ENCODE measurements at regions not wholly inside any gene's neighbourhood (a gene's known extent, or its start where the extent isn't known, plus 50 kb on each side); places are given as distances from the start of the nearest gene placed in this dataset.

- Histone ChIP-seq H2BK12ac (ENCODE audit: low read length) (no peak overlapping the region), H3K27me3 (ENCODE audit: control insufficient read depth in 3 of 3, insufficient read depth in 3 of 3, low read depth in 1 of 3, low read length in 3 of 3) (peaks cover 0 to 6% (median 0%) of the 10 kb centered on the region in 3 experiments), H3K18ac (ENCODE audit: low read length) (no peak overlapping the region), H2BK5ac (ENCODE audit: low read length) (no peak overlapping the region), H3K4ac (ENCODE audit: low read length) (no peak overlapping the region), H3K36me3 (replicated peaks in 1 of 2; ENCODE audit: control insufficient read depth in 2 of 2, insufficient read depth in 2 of 2, low read length in 2 of 2) (no peaks in the 10 kb centered on the region), H3K79me1 (ENCODE audit: low read depth, low read length) (no peaks in the 10 kb centered on the region), H2AFZ (ENCODE audit: low read length) (no peak overlapping the region), H3K23ac (ENCODE audit: low read depth, low read length, poor library complexity) (no peak overlapping the region), H4K91ac (ENCODE audit: low read depth, low read length, poor library complexity) (no peak overlapping the region), H3K9me3 (replicated peaks in 1 of 2; ENCODE audit: control insufficient read depth in 2 of 2, insufficient read depth in 1 of 2, low read depth in 1 of 2, low read length in 2 of 2) (no peaks in the 10 kb centered on the region), H2BK15ac (ENCODE audit: low read length) (no peak overlapping the region), H3K14ac (ENCODE audit: low read length) (no peak overlapping the region), H3K9ac (ENCODE audit: low read depth, low read length, poor library complexity) (no peak overlapping the region), H4K8ac (ENCODE audit: low read depth, low read length) (no peak overlapping the region), H3K4me1 (ENCODE audit: control insufficient read depth in 2 of 2, insufficient read depth in 1 of 2, low read depth in 1 of 2, low read length in 2 of 2) (no peaks in the 10 kb centered on the region), H3K27ac (replicated peaks; ENCODE audit: low read length) (no peak overlapping the region), H2BK120ac (ENCODE audit: low read depth, low read length) (no peak overlapping the region), H2AK5ac (ENCODE audit: low read depth, low read length) (no peak overlapping the region), H3K4me2 (ENCODE audit: insufficient read depth, low read length, poor library complexity, severe bottlenecking) (no peak overlapping the region), H3K4me3 (ENCODE audit: low read length in 2 of 2) (no peak overlapping the region)
- DNase-seq (ENCODE audit: low spot score) = no peak
- no CpG with 5 or more reads among the region's 6 CpGs for WGBS, 2 donors (ENCODE audit: extremely low coverage in 2 of 2, insufficient read length in 2 of 2, insufficient replicate concordance in 1 of 2)
These were observed 103.4 kb downstream of the IRF8 start for GRCh38 chr16:86002178-86002900.

- no peaks in the 10 kb centered on the region for H3K36me3 ChIP-seq (replicated peaks in 1 of 2; ENCODE audit: control insufficient read depth in 2 of 2, insufficient read depth in 2 of 2, low read length in 2 of 2)
- H3K4me2 ChIP-seq (ENCODE audit: insufficient read depth, low read length, poor library complexity, severe bottlenecking) = no peak overlapping the region
- H2BK12ac ChIP-seq (ENCODE audit: low read length) = no peak overlapping the region
- H2BK5ac ChIP-seq (ENCODE audit: low read length) = no peak overlapping the region
- H2BK120ac ChIP-seq (ENCODE audit: low read depth, low read length) = no peak overlapping the region
- H3K23ac ChIP-seq (ENCODE audit: low read depth, low read length, poor library complexity) = no peak overlapping the region
- H3K27ac ChIP-seq (replicated peaks; ENCODE audit: low read length) = no peak overlapping the region
- no peak overlapping the region for H3K9ac ChIP-seq (ENCODE audit: low read depth, low read length, poor library complexity)
- no peak overlapping the region for H4K8ac ChIP-seq (ENCODE audit: low read depth, low read length)
- H2AK5ac ChIP-seq (ENCODE audit: low read depth, low read length) = no peak overlapping the region
- H3K79me1 ChIP-seq (ENCODE audit: low read depth, low read length) = no peaks in the 10 kb centered on the region
- H2AFZ ChIP-seq (ENCODE audit: low read length) = no peak overlapping the region
- H3K4me3 ChIP-seq (ENCODE audit: low read length in 2 of 2) = no peak overlapping the region
- DNase-seq (ENCODE audit: low spot score) = no peak
- no peaks in the 10 kb centered on the region for H3K9me3 ChIP-seq (replicated peaks in 1 of 2; ENCODE audit: control insufficient read depth in 2 of 2, insufficient read depth in 1 of 2, low read depth in 1 of 2, low read length in 2 of 2)
- no peak overlapping the region for H3K14ac ChIP-seq (ENCODE audit: low read length)
- H3K4ac ChIP-seq (ENCODE audit: low read length) = no peak overlapping the region
- H3K27me3 ChIP-seq (ENCODE audit: control insufficient read depth in 3 of 3, insufficient read depth in 3 of 3, low read depth in 1 of 3, low read length in 3 of 3) = no peaks in the 10 kb centered on the region
- no peak overlapping the region for H2BK15ac ChIP-seq (ENCODE audit: low read length)
- no CpG with 5 or more reads among the region's 3 CpGs for WGBS, 2 donors (ENCODE audit: extremely low coverage in 2 of 2, insufficient read length in 2 of 2, insufficient replicate concordance in 1 of 2)
- H3K18ac ChIP-seq (ENCODE audit: low read length) = no peak overlapping the region
- H3K4me1 ChIP-seq (ENCODE audit: control insufficient read depth in 2 of 2, insufficient read depth in 1 of 2, low read depth in 1 of 2, low read length in 2 of 2) = no peaks in the 10 kb centered on the region
- no peak overlapping the region for H4K91ac ChIP-seq (ENCODE audit: low read depth, low read length, poor library complexity)
These were observed 108.6 kb downstream of the IRF8 start for GRCh38 chr16:86007524-86007923.

GRCh38 chr16:86010680-86011141 is 111.7 kb downstream of the IRF8 start:
- no CpG with 5 or more reads among the region's 6 CpGs for WGBS, 2 donors (ENCODE audit: extremely low coverage in 2 of 2, insufficient read length in 2 of 2, insufficient replicate concordance in 1 of 2)

GRCh38 chr16:86011532-86011931 is 112.6 kb downstream of the IRF8 start:
- Histone ChIP-seq H2BK120ac (ENCODE audit: low read depth, low read length) (no peak overlapping the region), H3K36me3 (replicated peaks in 1 of 2; ENCODE audit: control insufficient read depth in 2 of 2, insufficient read depth in 2 of 2, low read length in 2 of 2) (no peaks in the 10 kb centered on the region), H2BK12ac (ENCODE audit: low read length) (no peak overlapping the region), H3K14ac (ENCODE audit: low read length) (no peak overlapping the region), H2AFZ (ENCODE audit: low read length) (no peak overlapping the region), H3K9me3 (replicated peaks in 1 of 2; ENCODE audit: control insufficient read depth in 2 of 2, insufficient read depth in 1 of 2, low read depth in 1 of 2, low read length in 2 of 2) (peaks cover 0 to 2% of the 10 kb centered on the region in 2 donors), H3K9ac (ENCODE audit: low read depth, low read length, poor library complexity) (no peak overlapping the region), H3K79me1 (ENCODE audit: low read depth, low read length) (no peaks in the 10 kb centered on the region), H4K91ac (ENCODE audit: low read depth, low read length, poor library complexity) (no peak overlapping the region), H3K27me3 (ENCODE audit: control insufficient read depth in 3 of 3, insufficient read depth in 3 of 3, low read depth in 1 of 3, low read length in 3 of 3) (no peaks in the 10 kb centered on the region), H4K8ac (ENCODE audit: low read depth, low read length) (no peak overlapping the region), H3K4me3 (ENCODE audit: low read length in 2 of 2) (no peak overlapping the region), H2BK15ac (ENCODE audit: low read length) (no peak overlapping the region), H2AK5ac (ENCODE audit: low read depth, low read length) (no peak overlapping the region), H3K4me1 (ENCODE audit: control insufficient read depth in 2 of 2, insufficient read depth in 1 of 2, low read depth in 1 of 2, low read length in 2 of 2) (no peaks in the 10 kb centered on the region), H3K4ac (ENCODE audit: low read length) (no peak overlapping the region), H2BK5ac (ENCODE audit: low read length) (no peak overlapping the region), H3K4me2 (ENCODE audit: insufficient read depth, low read length, poor library complexity, severe bottlenecking) (no peak overlapping the region), H3K27ac (replicated peaks; ENCODE audit: low read length) (no peak overlapping the region), H3K18ac (ENCODE audit: low read length) (no peak overlapping the region), H3K23ac (ENCODE audit: low read depth, low read length, poor library complexity) (no peak overlapping the region)
- no CpG with 5 or more reads among the region's 5 CpGs for WGBS, 2 donors (ENCODE audit: extremely low coverage in 2 of 2, insufficient read length in 2 of 2, insufficient replicate concordance in 1 of 2)
- DNase-seq (ENCODE audit: low spot score) = no peak

More at GRCh38 chr16:86010680-86011141, 111.7 kb downstream of the IRF8 start:
- Histone ChIP-seq H3K27me3 (ENCODE audit: control insufficient read depth in 3 of 3, insufficient read depth in 3 of 3, low read depth in 1 of 3, low read length in 3 of 3) (no peaks in the 10 kb centered on the region), H2BK120ac (ENCODE audit: low read depth, low read length) (no peak overlapping the region), H3K14ac (ENCODE audit: low read length) (no peak overlapping the region), H3K36me3 (replicated peaks in 1 of 2; ENCODE audit: control insufficient read depth in 2 of 2, insufficient read depth in 2 of 2, low read length in 2 of 2) (no peaks in the 10 kb centered on the region), H3K18ac (ENCODE audit: low read length) (no peak overlapping the region), H3K9me3 (replicated peaks in 1 of 2; ENCODE audit: control insufficient read depth in 2 of 2, insufficient read depth in 1 of 2, low read depth in 1 of 2, low read length in 2 of 2) (peaks cover 0 to 2% of the 10 kb centered on the region in 2 donors), H3K4ac (ENCODE audit: low read length) (no peak overlapping the region), H2BK12ac (ENCODE audit: low read length) (no peak overlapping the region), H3K23ac (ENCODE audit: low read depth, low read length, poor library complexity) (no peak overlapping the region), H2AFZ (ENCODE audit: low read length) (no peak overlapping the region), H4K91ac (ENCODE audit: low read depth, low read length, poor library complexity) (no peak overlapping the region), H2BK5ac (ENCODE audit: low read length) (no peak overlapping the region), H3K27ac (replicated peaks; ENCODE audit: low read length) (no peak overlapping the region), H3K4me3 (ENCODE audit: low read length in 2 of 2) (no peak overlapping the region), H2BK15ac (ENCODE audit: low read length) (no peak overlapping the region), H3K4me2 (ENCODE audit: insufficient read depth, low read length, poor library complexity, severe bottlenecking) (no peak overlapping the region), H3K79me1 (ENCODE audit: low read depth, low read length) (no peaks in the 10 kb centered on the region), H3K9ac (ENCODE audit: low read depth, low read length, poor library complexity) (no peak overlapping the region), H4K8ac (ENCODE audit: low read depth, low read length) (no peak overlapping the region), H2AK5ac (ENCODE audit: low read depth, low read length) (no peak overlapping the region), H3K4me1 (ENCODE audit: control insufficient read depth in 2 of 2, insufficient read depth in 1 of 2, low read depth in 1 of 2, low read length in 2 of 2) (no peaks in the 10 kb centered on the region)
- no peak for DNase-seq (ENCODE audit: low spot score)
